ENCODE measurements at regions not wholly inside any gene's neighbourhood (a gene's known extent, or its start where the extent isn't known, plus 50 kb on each side); places are given as distances from the start of the nearest gene placed in this dataset.

- TF ChIP-seq TAF1 (IDR thresholded peaks at IDR 0.05; ENCODE audit: borderline replicate concordance, insufficient read depth, low read length), result no peak
- TF ChIP-seq REST (IDR thresholded peaks at IDR 0.05; ENCODE audit: insufficient read depth in 1 of 2, low read depth in 2 of 2, low read length in 2 of 2), result no peak
- no peak for TF ChIP-seq POLR2AphosphoS5 (IDR thresholded peaks at IDR 0.05; ENCODE audit: low read depth, low read length)
- no peak for TF ChIP-seq SIN3A (IDR thresholded peaks at IDR 0.05; ENCODE audit: borderline replicate concordance, insufficient read depth, low read length)
- TF ChIP-seq FOXP2 (optimal IDR thresholded peaks at IDR 0.05; ENCODE audit: borderline replicate concordance, extremely low read depth, extremely low read length, insufficient read depth), result no peak
Observed at GRCh38 chr6:119965900-119966299, 616.3 kb upstream of the MAN1A1 start.

Measured in PFSK-1 (cell line).